H1 (cell line): ENCODE measurements at regions not wholly inside any gene's neighbourhood (a gene's known extent, or its start where the extent isn't known, plus 50 kb on each side); places are given as distances from the start of the nearest gene placed in this dataset.

Source experiments
- CTCF ChIA-PET: fragments of 300-600 bp; sonication (Branson Sonifier 250); formaldehyde crosslinking; loops from one replicate; lab custom pipeline; 2021; ENCODE audit not compliant: partially characterized antibody; lab: Charles Lee
- POLR2A ChIA-PET: fragments of 300-600 bp; sonication (Branson Sonifier 250); formaldehyde crosslinking; loops from one replicate; lab custom pipeline; 2021; ENCODE audit warnings: inconsistent platforms; ENCODE audit not compliant: partially characterized antibody; lab: Charles Lee
- DNase-seq, 2 experiments: peaks; one replicate each; pipeline versions ENCODE4 v3.0.0 to v3.0.0-alpha.2; 2010 to 2022; ENCODE audit warnings: low spot score in 2 of 2, low read depth in 1 of 2, mixed read lengths in 1 of 2
- FAIRE-seq: peaks from 2 replicates; lab custom pipeline; 2011; peaks lifted over from hg19 to GRCh38; lab: Jason Lieb, UNC
- H2AFZ ChIP-seq: 2 replicates; pipeline ENCODE4 v1.8.1; 2012; ENCODE audit warnings: low read length, inconsistent platforms
- H2AK5ac ChIP-seq: 2 replicates; pipeline ENCODE4 v1.6.1; 2013; ENCODE audit warnings: low read depth, low read length
- H2BK120ac ChIP-seq: replicated peaks from 2 replicates; pipeline ENCODE3; 2013; ENCODE audit warnings: low read depth, low read length, inconsistent platforms
- H2BK12ac ChIP-seq: 2 replicates; pipeline ENCODE4 v1.6.1; 2013; ENCODE audit warnings: low read depth, low read length
- H2BK15ac ChIP-seq: 2 replicates; pipeline ENCODE4 v1.6.1; 2013; ENCODE audit warnings: low read length
- H2BK20ac ChIP-seq: 2 replicates; pipeline ENCODE4 v1.6.1; 2013; ENCODE audit warnings: low read length
- H2BK5ac ChIP-seq: 2 replicates; pipeline ENCODE4 v1.6.1; 2013; ENCODE audit warnings: low read depth, low read length
- H3K14ac ChIP-seq: 2 replicates; pipeline ENCODE4 v1.6.1; 2013; ENCODE audit warnings: inconsistent platforms; ENCODE audit not compliant: insufficient read length
- H3K18ac ChIP-seq: 2 replicates; pipeline ENCODE4 v1.6.1; 2013; ENCODE audit warnings: low read length; ENCODE audit errors: extremely low read depth
- H3K23ac ChIP-seq: 2 replicates; pipeline ENCODE4 v1.6.1; 2013; ENCODE audit warnings: inconsistent platforms; ENCODE audit not compliant: insufficient read length
- H3K23me2 ChIP-seq: 2 replicates; pipeline ENCODE4 v1.6.1; 2013; ENCODE audit warnings: low read depth, low read length
- H3K27ac ChIP-seq: 2 replicates; pipeline ENCODE4 v1.6.1; 2011; ENCODE audit warnings: low read depth, low read length, inconsistent platforms
- H3K27me3 ChIP-seq, 4 experiments: replicated peaks in 1 of 4; 1 replicate in 1 of 4; 2 replicates in 3 of 4; pipeline versions ENCODE4 v1.6.1 to v1.8.1; 2011 to 2013; ENCODE audit warnings: low read length in 3 of 4, mild to moderate bottlenecking in 3 of 4, inconsistent platforms in 2 of 4, mixed read lengths in 2 of 4, moderate library complexity in 1 of 4; ENCODE audit not compliant: control insufficient read depth in 3 of 4, insufficient read depth in 3 of 4; ENCODE audit errors: extremely low read depth in 1 of 4
- H3K36me3 ChIP-seq, 4 experiments: 2 replicates each; pipeline versions ENCODE4 v1.6.1 to v1.8.1; 2011 to 2013; ENCODE audit warnings: mild to moderate bottlenecking in 4 of 4, low read length in 3 of 4, moderate library complexity in 2 of 4, control low read depth in 1 of 4, inconsistent platforms in 1 of 4; ENCODE audit not compliant: insufficient read depth in 4 of 4, control insufficient read depth in 2 of 4
- H3K4ac ChIP-seq: replicated peaks from 2 replicates; pipeline ENCODE3; 2013; ENCODE audit warnings: low read length, low read depth, mixed read lengths, inconsistent platforms; ENCODE audit not compliant: insufficient read length
- H3K4me1 ChIP-seq, 4 experiments: replicated peaks in 1 of 4; 1 replicate in 1 of 4; 2 replicates in 3 of 4; pipeline versions ENCODE4 v1.6.1 to v1.8.1; 2011 to 2013; ENCODE audit warnings: low read length in 3 of 4, inconsistent platforms in 2 of 4, mixed read lengths in 1 of 4; ENCODE audit not compliant: insufficient read depth in 4 of 4, control insufficient read depth in 3 of 4
- H3K4me2 ChIP-seq, 2 experiments: 2 replicates each; pipeline versions ENCODE4 v1.6.1 to v1.8.1; 2011 to 2013; ENCODE audit warnings: low read depth in 2 of 2, low read length in 2 of 2, control low read depth in 1 of 2, inconsistent platforms in 1 of 2, mild to moderate bottlenecking in 1 of 2; ENCODE audit not compliant: insufficient read depth in 1 of 2
- H3K4me3 ChIP-seq, 4 experiments: fragments of 200-600, 300-600 bp in 1 of 4; sonication (generic), shearing (Covaris generic), sonication (Bioruptor Twin) in 1 of 4; 2 replicates each; pipeline versions ENCODE4 v1.5.1 to v1.8.1; 2011 to 2016; ENCODE audit warnings: low read length in 4 of 4, low read depth in 3 of 4, control low read depth in 2 of 4, inconsistent platforms in 2 of 4, mild to moderate bottlenecking in 2 of 4, mixed read lengths in 1 of 4, moderate library complexity in 1 of 4; ENCODE audit not compliant: insufficient read depth in 2 of 4; ENCODE audit errors: extremely low read depth in 1 of 4
- H3K56ac ChIP-seq: replicated peaks from 2 replicates; pipeline ENCODE3; 2013; ENCODE audit warnings: low read depth, mild to moderate bottlenecking, mixed read lengths, low read length, inconsistent platforms; ENCODE audit not compliant: insufficient read length
- H3K79me1 ChIP-seq: 2 replicates; pipeline ENCODE4 v1.6.1; 2013; ENCODE audit warnings: low read depth, low read length, control low read depth
- H3K79me2 ChIP-seq, 2 experiments: 2 replicates each; pipeline versions ENCODE4 v1.6.1 to v1.8.1; 2012 to 2013; ENCODE audit warnings: low read length in 2 of 2, mild to moderate bottlenecking in 2 of 2, inconsistent platforms in 1 of 2; ENCODE audit not compliant: insufficient read depth in 2 of 2, control insufficient read depth in 1 of 2
- H3K9ac ChIP-seq, 4 experiments: replicated peaks in 1 of 4; 1 replicate in 1 of 4; 2 replicates in 3 of 4; pipeline versions ENCODE4 v1.6.1 to v1.8.1; 2011 to 2013; ENCODE audit warnings: low read depth in 3 of 4, low read length in 3 of 4, control low read depth in 2 of 4, mild to moderate bottlenecking in 2 of 4, moderate library complexity in 2 of 4, inconsistent platforms in 1 of 4; ENCODE audit errors: extremely low read depth in 1 of 4
- H3K9me3 ChIP-seq, 2 experiments: 2 replicates each; pipeline versions ENCODE4 v1.6.1 to v1.8.1; 2012 to 2013; ENCODE audit warnings: mild to moderate bottlenecking in 2 of 2, moderate library complexity in 2 of 2, control low read depth in 1 of 2, inconsistent platforms in 1 of 2, low read depth in 1 of 2, low read length in 1 of 2, mixed read lengths in 1 of 2; ENCODE audit not compliant: insufficient read depth in 2 of 2
- H4K20me1 ChIP-seq, 2 experiments: replicated peaks in 1 of 2; 2 replicates each; pipeline versions ENCODE3 to v1.8.1; 2011 to 2013; ENCODE audit warnings: inconsistent platforms in 2 of 2, low read length in 2 of 2, mild to moderate bottlenecking in 1 of 2; ENCODE audit not compliant: insufficient read depth in 2 of 2, control insufficient read depth in 1 of 2
- H4K5ac ChIP-seq: 2 replicates; pipeline ENCODE4 v1.6.1; 2013; ENCODE audit warnings: low read length, low read depth, mixed read lengths, inconsistent platforms; ENCODE audit not compliant: insufficient read length
- H4K8ac ChIP-seq: 2 replicates; pipeline ENCODE4 v1.8.0; 2013; ENCODE audit warnings: mild to moderate bottlenecking, moderate library complexity, low read length, inconsistent platforms; ENCODE audit not compliant: insufficient read depth; ENCODE audit errors: extremely low read depth
- H4K91ac ChIP-seq: replicated peaks from 2 replicates; pipeline ENCODE3; 2013; ENCODE audit warnings: low read length, mixed read lengths, inconsistent platforms; ENCODE audit not compliant: insufficient read length
- CTCF ChIP-seq, 3 experiments: IDR thresholded peaks; 1 replicate in 2 of 3; 2 replicates in 1 of 3; pipeline versions ENCODE4 v1.5.1 to v1.6.1; 2011; ENCODE audit warnings: low read length in 3 of 3, mild to moderate bottlenecking in 3 of 3, inconsistent platforms in 2 of 3, low read depth in 1 of 3, moderate library complexity in 1 of 3; ENCODE audit not compliant: insufficient read depth in 1 of 3; ENCODE audit errors: control extremely low read depth in 1 of 3
- EP300 ChIP-seq, 2 experiments: IDR thresholded peaks; 1 replicate in 1 of 2; 2 replicates in 1 of 2; pipeline ENCODE4 v1.6.1; 2011 to 2012; ENCODE audit warnings: low read depth in 2 of 2, low read length in 2 of 2, mild to moderate bottlenecking in 2 of 2, borderline replicate concordance in 1 of 2, inconsistent platforms in 1 of 2, moderate library complexity in 1 of 2
- FOSL1 ChIP-seq: IDR thresholded peaks from 2 replicates; pipeline ENCODE4 v1.6.1; 2011; ENCODE audit warnings: mild to moderate bottlenecking, low read depth, low read length, moderate library complexity; ENCODE audit not compliant: insufficient read depth
- GTF2F1 ChIP-seq: IDR thresholded peaks from 2 replicates; pipeline ENCODE4 v1.6.1; 2012; ENCODE audit warnings: low read depth, low read length, improper control_type of control experiment, borderline replicate concordance
- HDAC2 ChIP-seq, 2 experiments: fragments of 300-600 bp in 1 of 2; sonication (generic) in 1 of 2; IDR thresholded peaks; 2 replicates each; pipeline ENCODE4 v1.6.1; 2011 to 2012; ENCODE audit warnings: low read depth in 2 of 2, low read length in 2 of 2, mild to moderate bottlenecking in 2 of 2, moderate library complexity in 2 of 2, borderline replicate concordance in 1 of 2, inconsistent platforms in 1 of 2
- KDM4A ChIP-seq: IDR thresholded peaks from one replicate; pipeline ENCODE4 v1.7.1; 2012; ENCODE audit warnings: low read depth, mild to moderate bottlenecking, moderate library complexity, low read length, inconsistent platforms; ENCODE audit not compliant: severe bottlenecking
- RXRA ChIP-seq: IDR thresholded peaks from 2 replicates; pipeline ENCODE4 v1.6.1; 2011; ENCODE audit warnings: low read depth, mild to moderate bottlenecking, low read length, moderate library complexity; ENCODE audit not compliant: insufficient read depth
- SIN3A ChIP-seq, 2 experiments: IDR thresholded peaks in 1 of 2; conservative IDR thresholded peaks in 1 of 2; 2 replicates each; pipeline ENCODE4 v1.6.1; 2011 to 2012; ENCODE audit warnings: low read length in 2 of 2, improper control_type of control experiment in 1 of 2, low read depth in 1 of 2, mild to moderate bottlenecking in 1 of 2
- WGBS, 2 experiments: shearing (Covaris generic) in 1 of 2; methylation state at CpG; one replicate each; pipeline versions ENCODE4 v1.1.6 to v1.1.7; 2013 to 2015; ENCODE audit warnings: low lambda C conversion rate in 2 of 2, mixed read lengths in 2 of 2, inconsistent platforms in 1 of 2, low coverage in 1 of 2, missing lambda C conversion rate in 1 of 2; ENCODE audit not compliant: insufficient replicate concordance in 2 of 2, insufficient coverage in 1 of 2, insufficient read length in 1 of 2; ENCODE audit errors: extremely low coverage in 1 of 2, missing lambda C conversion rate in 1 of 2; 5-methylcytosine and 5-hydroxymethylcytosine counted together
- TF ChIP-seq, protein P1 (sequence below): IDR thresholded peaks from 2 replicates; pipeline ENCODE4 v1.6.1; 2012; ENCODE audit warnings: inconsistent platforms

DNA sequence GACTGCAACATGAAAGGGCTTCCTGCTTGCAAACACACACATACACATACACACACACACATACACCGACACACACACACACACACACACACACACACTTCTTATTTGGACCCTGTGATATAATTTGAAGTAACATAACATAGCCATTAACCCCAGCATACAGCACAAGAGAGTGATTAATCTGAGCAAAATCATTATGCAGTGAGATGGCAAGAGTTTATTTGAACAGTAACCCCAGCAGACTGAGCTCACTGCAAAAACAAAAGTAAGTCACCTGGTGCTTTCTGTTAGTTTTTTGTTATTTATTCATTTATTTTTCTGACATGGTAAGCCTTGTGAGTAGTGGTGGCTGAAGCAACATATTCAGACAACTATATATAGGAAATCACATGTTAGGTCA lies 93.7 kb downstream of the NOL4 start:
- Histone ChIP-seq H3K23ac (no peak overlapping the region), H2BK120ac (no peak overlapping the region), H2AFZ (no peak overlapping the region), H4K20me1 (no peaks in the 10 kb centered on the region), H3K23me2 (no peaks in the 10 kb centered on the region; the same call in 1 of the 2 replicates), H4K8ac (no peak overlapping the region), H3K4me3 (no peak overlapping the region), H3K79me2 (no peaks in the 10 kb centered on the region), H3K36me3 (no peaks in the 10 kb centered on the region), H3K14ac (no peak overlapping the region), H2BK5ac (no peak overlapping the region), H3K4me1 (no peaks in the 10 kb centered on the region), H3K27me3 (no peaks in the 10 kb centered on the region), H3K18ac (no peak overlapping the region), H3K4me2 (no peak overlapping the region), H2BK15ac (no peak overlapping the region), H3K56ac (no peak overlapping the region), H3K9ac (no peak overlapping the region), H3K27ac (no peak overlapping the region), H4K91ac (no peak overlapping the region), H2BK20ac (no peak overlapping the region), H2BK12ac (no peak overlapping the region), H3K79me1 (no peaks in the 10 kb centered on the region), H3K4ac (no peak overlapping the region), H3K9me3 (no peaks in the 10 kb centered on the region), H4K5ac (no peak overlapping the region), H2AK5ac (no peak overlapping the region)
- FAIRE-seq: no peak
- ChIA-PET POLR2A (no interaction called here), CTCF (interaction anchor here (0.9 to 5.4 kb wide), 4 partner anchors 8 to 291 kb away, joined by 3 to 35 read pairs (median 6); no protein-coding TSS in a partner anchor)
- 80% methylated on average over 1 of the region's 1 CpG; no CpG with 5 or more reads in 1 of the 2 experiments for WGBS, 2 experiments
- no peak for DNase-seq
- TF ChIP-seq KDM4A (no peak), CTCF (IDR thresholded peaks at IDR 0.05; ENCODE audit: control extremely low read depth in 1 of 3, insufficient read depth in 1 of 3, low read depth in 1 of 3, low read length in 3 of 3) (no peak), HDAC2 (IDR thresholded peaks at IDR 0.05; ENCODE audit: borderline replicate concordance in 1 of 2, low read depth in 2 of 2, low read length in 2 of 2) (no peak), RXRA (no peak), SIN3A (conservative IDR thresholded peaks at IDR 0.05 in 1 of 2, IDR thresholded peaks at IDR 0.05 in 1 of 2; ENCODE audit: low read depth in 1 of 2, low read length in 2 of 2) (no peak), EP300 (IDR thresholded peaks at IDR 0.05; ENCODE audit: borderline replicate concordance in 1 of 2, low read depth in 2 of 2, low read length in 2 of 2) (no peak), GTF2F1 (no peak), FOSL1 (no peak)
- TF ChIP-seq, protein P1, sequence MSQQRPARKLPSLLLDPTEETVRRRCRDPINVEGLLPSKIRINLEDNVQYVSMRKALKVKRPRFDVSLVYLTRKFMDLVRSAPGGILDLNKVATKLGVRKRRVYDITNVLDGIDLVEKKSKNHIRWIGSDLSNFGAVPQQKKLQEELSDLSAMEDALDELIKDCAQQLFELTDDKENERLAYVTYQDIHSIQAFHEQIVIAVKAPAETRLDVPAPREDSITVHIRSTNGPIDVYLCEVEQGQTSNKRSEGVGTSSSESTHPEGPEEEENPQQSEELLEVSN: no peak
